ENCODE measurements at regions not wholly inside any gene's neighbourhood (a gene's known extent, or its start where the extent isn't known, plus 50 kb on each side); places are given as distances from the start of the nearest gene placed in this dataset.

DNA sequence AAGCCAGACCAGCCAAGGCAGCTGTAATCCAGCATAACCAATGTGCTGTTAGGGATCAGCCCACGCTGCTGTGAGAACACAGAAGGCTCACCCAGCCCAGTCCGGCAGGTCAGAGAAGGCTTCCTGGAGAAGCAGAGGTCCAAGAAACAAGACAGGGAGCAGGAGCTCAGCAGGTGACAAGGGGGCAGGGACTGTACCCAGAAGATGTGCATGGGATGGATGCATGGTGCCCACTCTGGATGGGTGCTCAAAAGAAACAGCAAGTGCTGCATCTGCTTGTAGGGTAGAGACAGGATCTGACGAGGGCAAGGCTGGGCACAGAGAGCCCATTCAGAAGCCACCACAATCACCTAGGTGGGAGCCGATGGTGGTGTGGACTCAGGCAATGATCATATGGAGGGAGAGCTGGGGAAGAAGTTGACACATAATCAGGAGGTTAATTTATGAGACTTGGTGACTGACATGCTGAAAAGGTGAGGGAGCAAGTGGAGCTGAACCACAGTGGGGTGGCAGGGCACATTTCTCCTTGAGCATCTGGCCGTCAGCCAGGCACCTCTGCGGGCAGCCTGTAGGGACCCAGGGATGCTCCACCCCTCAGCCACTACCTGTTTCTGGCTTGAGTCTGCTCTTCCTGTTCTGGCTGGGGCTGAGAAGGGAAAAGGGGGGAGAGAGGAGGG, 102.3 kb upstream of the DRD2 start:
- TF ChIP-seq, protein P1, sequence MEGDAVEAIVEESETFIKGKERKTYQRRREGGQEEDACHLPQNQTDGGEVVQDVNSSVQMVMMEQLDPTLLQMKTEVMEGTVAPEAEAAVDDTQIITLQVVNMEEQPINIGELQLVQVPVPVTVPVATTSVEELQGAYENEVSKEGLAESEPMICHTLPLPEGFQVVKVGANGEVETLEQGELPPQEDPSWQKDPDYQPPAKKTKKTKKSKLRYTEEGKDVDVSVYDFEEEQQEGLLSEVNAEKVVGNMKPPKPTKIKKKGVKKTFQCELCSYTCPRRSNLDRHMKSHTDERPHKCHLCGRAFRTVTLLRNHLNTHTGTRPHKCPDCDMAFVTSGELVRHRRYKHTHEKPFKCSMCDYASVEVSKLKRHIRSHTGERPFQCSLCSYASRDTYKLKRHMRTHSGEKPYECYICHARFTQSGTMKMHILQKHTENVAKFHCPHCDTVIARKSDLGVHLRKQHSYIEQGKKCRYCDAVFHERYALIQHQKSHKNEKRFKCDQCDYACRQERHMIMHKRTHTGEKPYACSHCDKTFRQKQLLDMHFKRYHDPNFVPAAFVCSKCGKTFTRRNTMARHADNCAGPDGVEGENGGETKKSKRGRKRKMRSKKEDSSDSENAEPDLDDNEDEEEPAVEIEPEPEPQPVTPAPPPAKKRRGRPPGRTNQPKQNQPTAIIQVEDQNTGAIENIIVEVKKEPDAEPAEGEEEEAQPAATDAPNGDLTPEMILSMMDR (conservative IDR thresholded peaks at IDR 0.05): no peak
- TF ChIP-seq EZH2 (IDR thresholded peaks at IDR 0.05; ENCODE audit: low read depth): no peak
